Right cardiac atrium (tissue), 5 donors: ENCODE measurements at regions not wholly inside any gene's neighbourhood (a gene's known extent, or its start where the extent isn't known, plus 50 kb on each side); places are given as distances from the start of the nearest gene placed in this dataset.

Experiments used
- ATAC-seq, 2 donors: fragments of 200-7000 bp; cut with Tn5 transposase; one replicate each; pipeline versions ENCODE4 v1.8.0 to v1.9.1; 2020; ENCODE audit warnings: moderate library complexity in 2 of 2, mild to moderate bottlenecking in 1 of 2
- DNase-seq, 3 donors: peaks; one replicate each; pipeline ENCODE4 v3.0.0-alpha.2; 2020
- H3K27ac ChIP-seq: one replicate; pipeline ENCODE4 v1.5.1; 2013; ENCODE audit warnings: mild to moderate bottlenecking, low read length, control low read depth, moderate library complexity
- H3K27me3 ChIP-seq: one replicate; pipeline ENCODE4 v1.6.1; 2013; ENCODE audit not compliant: control insufficient read depth, insufficient read depth
- H3K4me1 ChIP-seq: one replicate; pipeline ENCODE4 v1.6.1; 2013; ENCODE audit warnings: low read length; ENCODE audit not compliant: control insufficient read depth, insufficient read depth
- H3K4me3 ChIP-seq: one replicate; pipeline ENCODE4 v1.5.1; 2013; ENCODE audit warnings: low read length, control low read depth
- H3K9me3 ChIP-seq: one replicate; pipeline ENCODE4 v1.6.1; 2013; ENCODE audit warnings: low read length; ENCODE audit not compliant: control insufficient read depth
- WGBS: extraction: QIAGEN DNeasy Blood & Tissue Kit; methylation state at CpG from one replicate; pipeline ENCODE4 v1.1.7; 2013; 5-methylcytosine and 5-hydroxymethylcytosine counted together
- intact Hi-C, 4 donors: fragments of 100-400 bp; cut with DNase I; formaldehyde crosslinking; loops; one replicate each; pipeline versions ENCODE4 v1.11.0 to v1.14.0; 2022 to 2023
- donor health status: healthy with polysubstance abuse.
- donor health status: DM: no; HTN: yes; CAD: no.
- donor health status: DM: no; HTN: no; CAD: no.
- donor health status: DM: no; HTN: yes; CAD: no; lungs with severe emphysema.
- donor health status: DM: yes; HTN: yes; CAD: no.

- H3K27ac ChIP-seq, result no peak overlapping the region
- H3K27me3 ChIP-seq, result no peaks in the 10 kb centered on the region
- 81% methylated on average over 2 of the region's 2 CpGs for WGBS
- intact Hi-C loops, result no loop called here
- peaks cover 2% of the 10 kb centered on the region for H3K4me1 ChIP-seq
- peak in 1 of 2 donors; percentile 14 for ATAC-seq
- H3K9me3 ChIP-seq, result no peaks in the 10 kb centered on the region
- no peak for DNase-seq
- no peak overlapping the region for H3K4me3 ChIP-seq
Observed at GRCh38 chr4:44869985-44870384, 143.6 kb upstream of the GNPDA2 start.

- ATAC-seq (peak in 1 of 2 donors; percentile 31), DNase-seq (peak in 1 of 3 donors; percentile 35)
- Histone ChIP-seq H3K27ac (no peak overlapping the region), H3K4me3 (no peak overlapping the region), H3K4me1 (peaks cover 2% of the 10 kb centered on the region), H3K9me3 (no peaks in the 10 kb centered on the region), H3K27me3 (no peaks in the 10 kb centered on the region)
- 93% methylated on average over 2 of the region's 2 CpGs for WGBS
- intact Hi-C loops, result no loop called here
Observed at GRCh38 chr4:44869222-44869882, 143.0 kb upstream of the GNPDA2 start.

- intact Hi-C loops, result no loop called here
- no peak overlapping the region for H3K27ac ChIP-seq
- ATAC-seq (no peak), DNase-seq (no peak)
- H3K9me3 ChIP-seq, result no peaks in the 10 kb centered on the region
- H3K27me3 ChIP-seq, result no peaks in the 10 kb centered on the region
- no peak overlapping the region for H3K4me3 ChIP-seq
- H3K4me1 ChIP-seq, result no peaks in the 10 kb centered on the region
Observed at GRCh38 chr4:44861756-44862155, 135.4 kb upstream of the GNPDA2 start.

- 16% methylated on average over 2 of the region's 2 CpGs for WGBS
- Histone ChIP-seq H3K9me3 (no peaks in the 10 kb centered on the region), H3K27me3 (no peaks in the 10 kb centered on the region), H3K27ac (no peak overlapping the region), H3K4me1 (no peaks in the 10 kb centered on the region), H3K4me3 (no peak overlapping the region)
- ATAC-seq (no peak), DNase-seq (no peak)
- intact Hi-C loops, result no loop called here
Observed at GRCh38 chr4:44859477-44859876, 133.1 kb upstream of the GNPDA2 start.

- intact Hi-C loops, result no loop called here
- Histone ChIP-seq H3K27me3 (no peaks in the 10 kb centered on the region), H3K4me1 (no peaks in the 10 kb centered on the region), H3K27ac (no peak overlapping the region), H3K9me3 (no peaks in the 10 kb centered on the region), H3K4me3 (no peak overlapping the region)
- DNase-seq (no peak), ATAC-seq (no peak)
Observed at GRCh38 chr4:44848466-44848865, 122.1 kb upstream of the GNPDA2 start.

GRCh38 chr4:44845993-44846392 lies 119.6 kb upstream of the GNPDA2 start:
- ATAC-seq (peak; percentile 40 to 54), DNase-seq (no peak)
- Histone ChIP-seq H3K4me1 (no peaks in the 10 kb centered on the region), H3K4me3 (no peak overlapping the region), H3K27me3 (no peaks in the 10 kb centered on the region), H3K27ac (peak overlapping the region; percentile 37), H3K9me3 (no peaks in the 10 kb centered on the region)
- WGBS, result 36% methylated on average over 4 of the region's 4 CpGs
- intact Hi-C loops, result no loop called here

- H3K4me1 ChIP-seq, result no peaks in the 10 kb centered on the region
- H3K27me3 ChIP-seq, result no peaks in the 10 kb centered on the region
- H3K27ac ChIP-seq, result no peak overlapping the region
- no peaks in the 10 kb centered on the region for H3K9me3 ChIP-seq
- no peak overlapping the region for H3K4me3 ChIP-seq
- DNase-seq, result no peak
- 33% methylated on average over 1 of the region's 1 CpG for WGBS
- ATAC-seq, result peak; percentile 80 to 93
- intact Hi-C loops, result no loop called here
Observed at GRCh38 chr4:44845309-44845708, 119.0 kb upstream of the GNPDA2 start.

GRCh38 chr4:44842531-44842930 lies 116.2 kb upstream of the GNPDA2 start:
- Histone ChIP-seq H3K4me3 (no peak overlapping the region), H3K4me1 (no peaks in the 10 kb centered on the region), H3K27ac (no peak overlapping the region), H3K9me3 (no peaks in the 10 kb centered on the region), H3K27me3 (no peaks in the 10 kb centered on the region)
- DNase-seq, result no peak
- no peak for ATAC-seq
- intact Hi-C loops, result no loop called here
- 48% methylated on average over 4 of the region's 4 CpGs for whole genome bisulfite sequencing

- Histone ChIP-seq H3K9me3 (no peaks in the 10 kb centered on the region), H3K4me1 (no peaks in the 10 kb centered on the region), H3K27ac (peak overlapping the region; percentile 52), H3K27me3 (no peaks in the 10 kb centered on the region), H3K4me3 (no peak overlapping the region)
- intact Hi-C loops, result no loop called here
- 26% methylated on average over 2 of the region's 2 CpGs for whole genome bisulfite sequencing
- ATAC-seq (peak; percentile 90), DNase-seq (no peak)
Observed at GRCh38 chr4:44817930-44818329, 91.6 kb upstream of the GNPDA2 start.

GRCh38 chr4:44806071-44806470 lies 79.7 kb upstream of the GNPDA2 start:
- no peak for DNase-seq
- intact Hi-C loops, result no loop called here
- Histone ChIP-seq H3K4me1 (no peaks in the 10 kb centered on the region), H3K4me3 (no peak overlapping the region), H3K9me3 (no peaks in the 10 kb centered on the region), H3K27ac (no peak overlapping the region), H3K27me3 (no peaks in the 10 kb centered on the region)
- no peak for ATAC-seq
- 60% methylated on average over 2 of the region's 2 CpGs for WGBS

GRCh38 chr4:44804301-44804700 lies 77.9 kb upstream of the GNPDA2 start:
- no peak overlapping the region for H3K27ac ChIP-seq
- no peak overlapping the region for H3K4me3 ChIP-seq
- intact Hi-C loops, result no loop called here
- DNase-seq (no peak), ATAC-seq (no peak)
- no peaks in the 10 kb centered on the region for H3K9me3 ChIP-seq
- H3K4me1 ChIP-seq, result no peaks in the 10 kb centered on the region
- no peaks in the 10 kb centered on the region for H3K27me3 ChIP-seq
- WGBS, result 89% methylated on average over 1 of the region's 1 CpG

- H3K27me3 ChIP-seq, result no peaks in the 10 kb centered on the region
Observed at GRCh38 chr4:44801384-44801783, 75.0 kb upstream of the GNPDA2 start.

More at GRCh38 chr4:44801384-44801783, 75.0 kb upstream of the GNPDA2 start:
- 61% methylated on average over 1 of the region's 1 CpG for WGBS
- intact Hi-C loops, result no loop called here
- Histone ChIP-seq H3K4me1 (no peaks in the 10 kb centered on the region), H3K9me3 (no peaks in the 10 kb centered on the region), H3K27ac (no peak overlapping the region), H3K4me3 (no peak overlapping the region)
- no peak for DNase-seq
- ATAC-seq, result no peak
